Caco-2 (cell line): ENCODE measurements at regions not wholly inside any gene's neighbourhood (a gene's known extent, or its start where the extent isn't known, plus 50 kb on each side); places are given as distances from the start of the nearest gene placed in this dataset.

Experiments
- BruUV-seq: library from RNA; stranded (reverse); fragments of 400-500 nt; replicated peaks from 2 replicates; lab custom pipeline; 2021; lab: Mats Ljungman, UMichigan
- CTCF ChIA-PET: fragments of 300-600 bp; sonication (Branson Sonifier 250); formaldehyde crosslinking; loops from one replicate; lab custom pipeline; 2022; ENCODE audit warnings: antibody characterized with exemption; lab: Charles Lee
- POLR2A ChIA-PET: fragments of 300-600 bp; sonication (Branson Sonifier 250); formaldehyde crosslinking; loops from one replicate; lab custom pipeline; 2022; ENCODE audit warnings: antibody characterized with exemption; lab: Charles Lee
- DNase-seq, 2 experiments: peaks; one replicate each; pipeline versions ENCODE4 v3.0.0 to v3.0.0-alpha.2; 2020 to 2022
- H3K27me3 ChIP-seq: replicated peaks from 2 replicates; pipeline ENCODE4 v1.6.0; 2011; ENCODE audit warnings: low read length; ENCODE audit not compliant: control insufficient read depth, insufficient read depth
- H3K36me3 ChIP-seq: 2 replicates; pipeline ENCODE4 v1.5.1; 2011; ENCODE audit warnings: low read length; ENCODE audit not compliant: control insufficient read depth, insufficient read depth
- H3K4me1 ChIP-seq: fragments of 250-450 bp; sonication (Bioruptor Pico); 2 replicates; pipeline ENCODE4 v1.5.1; 2020; ENCODE audit warnings: mild to moderate bottlenecking
- H3K4me3 ChIP-seq: 2 replicates; pipeline ENCODE4 v1.5.1; 2011; ENCODE audit warnings: low read depth, mild to moderate bottlenecking, control low read depth, low read length
- H3K9me3 ChIP-seq: fragments of 250-450 bp; sonication (Bioruptor Pico); 2 replicates; pipeline ENCODE4 v1.5.1; 2020; ENCODE audit warnings: mild to moderate bottlenecking, moderate library complexity
- H3K27ac Mint-ChIP-seq: one replicate; pipeline ENCODE4 v1.8.0; 2022; ENCODE audit warnings: mixed read lengths; ENCODE audit not compliant: unreplicated experiment
- H3K27me3 Mint-ChIP-seq: one replicate; pipeline ENCODE4 v1.8.0; 2022; ENCODE audit warnings: mixed read lengths; ENCODE audit not compliant: insufficient read depth, unreplicated experiment
- H3K36me3 Mint-ChIP-seq: one replicate; pipeline ENCODE4 v1.8.0; 2022; ENCODE audit warnings: mild to moderate bottlenecking, mixed read lengths; ENCODE audit not compliant: insufficient read depth, unreplicated experiment
- H3K4me1 Mint-ChIP-seq: one replicate; pipeline ENCODE4 v1.8.0; 2022; ENCODE audit warnings: low read depth, mixed read lengths; ENCODE audit not compliant: unreplicated experiment
- H3K4me3 Mint-ChIP-seq: one replicate; pipeline ENCODE4 v1.8.0; 2022; ENCODE audit warnings: mild to moderate bottlenecking, moderate library complexity, mixed read lengths; ENCODE audit not compliant: unreplicated experiment
- H3K9me3 Mint-ChIP-seq: one replicate; pipeline ENCODE4 v1.8.0; 2022; ENCODE audit warnings: mixed read lengths; ENCODE audit not compliant: unreplicated experiment
- CTCF ChIP-seq, 2 experiments: fragments of 200-600 bp in 1 of 2; IDR thresholded peaks; 1 replicate in 1 of 2; 2 replicates in 1 of 2; pipeline versions ENCODE4 v1.5.1 to v1.8.0; 2011 to 2022; ENCODE audit warnings: antibody characterized with exemption in 1 of 2, control low read depth in 1 of 2, inconsistent platforms in 1 of 2, low read depth in 1 of 2, low read length in 1 of 2, mild to moderate bottlenecking in 1 of 2, moderate library complexity in 1 of 2; ENCODE audit not compliant: insufficient read depth in 1 of 2, severe bottlenecking in 1 of 2, unreplicated experiment in 1 of 2
- intact Hi-C: fragments of 100-400 bp; cut with micrococcal nuclease; formaldehyde crosslinking; loops from one replicate; pipeline ENCODE4 v1.10.0; 2022; ENCODE audit not compliant: unreplicated experiment

- ChIA-PET CTCF (no interaction called here), POLR2A (no interaction called here)
- Mint-ChIP-seq H3K4me3 (no peak overlapping the region), H3K27me3 (no peaks in the 10 kb centered on the region), H3K4me1 (no peaks in the 10 kb centered on the region), H3K9me3 (peaks cover 4% of the 10 kb centered on the region), H3K36me3 (no peaks in the 10 kb centered on the region), H3K27ac (no peak overlapping the region)
- Histone ChIP-seq H3K4me1 (no peaks in the 10 kb centered on the region), H3K4me3 (no peak overlapping the region), H3K9me3 (0 out of 2 replicates have a peak, but pooled peaks cover 7% of the 10 kb centered on the region), H3K36me3 (no peaks in the 10 kb centered on the region), H3K27me3 (no peaks in the 10 kb centered on the region)
- intact Hi-C loops: no loop called here
- TF ChIP-seq CTCF (IDR thresholded peaks at IDR 0.05; ENCODE audit: insufficient read depth in 1 of 2, low read depth in 1 of 2, low read length in 1 of 2, severe bottlenecking in 1 of 2, unreplicated experiment in 1 of 2): no peak
- no peak for DNase-seq
- no TSS peak for BruUV-seq
Measured at GRCh38 chr15:49793943-49794342, 173.1 kb downstream of the DTWD1 start.

- H3K4me1 ChIP-seq: no peaks in the 10 kb centered on the region
- no peak for TF ChIP-seq CTCF (IDR thresholded peaks at IDR 0.05; ENCODE audit: insufficient read depth in 1 of 2, low read depth in 1 of 2, low read length in 1 of 2, severe bottlenecking in 1 of 2, unreplicated experiment in 1 of 2)
- no peak overlapping the region for H3K27ac Mint-ChIP-seq
Measured at GRCh38 chr15:49801796-49802195, 180.9 kb downstream of the DTWD1 start.

More at GRCh38 chr15:49801796-49802195, 180.9 kb downstream of the DTWD1 start:
- H3K9me3 ChIP-seq: 0 out of 2 replicates have a peak, but pooled peaks cover 4% of the 10 kb centered on the region
- intact Hi-C loops: no loop called here
- no peaks in the 10 kb centered on the region for H3K36me3 Mint-ChIP-seq
- H3K36me3 ChIP-seq: no peaks in the 10 kb centered on the region
- no peak for DNase-seq
- no peaks in the 10 kb centered on the region for H3K4me1 Mint-ChIP-seq
- no peaks in the 10 kb centered on the region for H3K27me3 ChIP-seq
- no peaks in the 10 kb centered on the region for H3K27me3 Mint-ChIP-seq
- ChIA-PET POLR2A (no interaction called here), CTCF (no interaction called here)
- peaks cover 14% of the 10 kb centered on the region for H3K9me3 Mint-ChIP-seq
- no TSS peak for BruUV-seq
- no peak overlapping the region for H3K4me3 Mint-ChIP-seq
- no peak overlapping the region for H3K4me3 ChIP-seq
